ENCODE measurements at regions not wholly inside any gene's neighbourhood (a gene's known extent, or its start where the extent isn't known, plus 50 kb on each side); places are given as distances from the start of the nearest gene placed in this dataset.

DNA sequence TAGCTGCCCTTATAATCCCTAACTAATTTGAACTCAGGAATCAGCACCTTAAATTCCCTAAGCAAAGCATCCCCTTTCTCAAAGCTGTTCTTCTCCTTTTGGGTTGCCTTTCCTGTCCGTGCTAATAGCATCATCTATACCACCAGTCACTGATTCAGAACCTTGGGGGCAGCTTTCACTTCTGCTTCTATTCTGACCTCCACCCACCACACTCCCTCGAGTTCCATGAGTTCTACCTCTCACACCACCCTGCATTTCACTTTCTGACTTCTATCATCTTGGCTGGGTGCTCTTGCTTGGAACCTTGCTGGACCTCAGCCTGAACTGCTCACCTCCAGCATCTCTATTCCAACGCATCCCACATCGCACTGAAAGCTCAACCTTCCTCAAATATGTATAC is 55.4 kb upstream of the KCNMB2 start:
- TF ChIP-seq CTCF (IDR thresholded peaks at IDR 0.05; ENCODE audit: low read length) (no peak), EZH2phosphoT487 (IDR thresholded peaks at IDR 0.05; ENCODE audit: low read length) (no peak)

Data from MM.1S (cell line).